ENCODE measurements at regions not wholly inside any gene's neighbourhood (a gene's known extent, or its start where the extent isn't known, plus 50 kb on each side); places are given as distances from the start of the nearest gene placed in this dataset.
"Not testable (repeated sequence)": the region's sequence is repeated elsewhere in the genome, so short reads cannot be mapped to it uniquely, and the experiment has no call there.

DNA sequence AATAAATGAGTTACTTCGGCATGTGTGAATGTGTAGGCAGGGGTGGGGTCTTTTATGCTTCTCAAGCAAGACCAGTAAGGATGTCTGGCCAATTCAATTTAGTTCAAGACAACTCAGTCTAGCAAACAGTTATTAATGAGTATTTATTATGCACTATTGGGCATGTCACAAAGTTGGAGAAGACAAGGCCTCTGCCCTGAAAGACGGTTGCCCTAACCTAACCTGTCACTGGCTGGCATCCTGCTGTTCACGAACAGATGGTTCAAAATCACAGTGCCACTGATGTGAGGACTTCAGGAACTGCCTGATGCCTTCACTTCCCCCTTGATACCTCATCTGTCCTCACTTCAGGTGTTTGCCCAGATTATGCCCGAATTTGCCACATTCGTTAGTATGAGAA, 217.8 kb downstream of the SOX2 start:
- no peak for DNase-seq (ENCODE audit: low spot score)
- TF ChIP-seq, protein P1, sequence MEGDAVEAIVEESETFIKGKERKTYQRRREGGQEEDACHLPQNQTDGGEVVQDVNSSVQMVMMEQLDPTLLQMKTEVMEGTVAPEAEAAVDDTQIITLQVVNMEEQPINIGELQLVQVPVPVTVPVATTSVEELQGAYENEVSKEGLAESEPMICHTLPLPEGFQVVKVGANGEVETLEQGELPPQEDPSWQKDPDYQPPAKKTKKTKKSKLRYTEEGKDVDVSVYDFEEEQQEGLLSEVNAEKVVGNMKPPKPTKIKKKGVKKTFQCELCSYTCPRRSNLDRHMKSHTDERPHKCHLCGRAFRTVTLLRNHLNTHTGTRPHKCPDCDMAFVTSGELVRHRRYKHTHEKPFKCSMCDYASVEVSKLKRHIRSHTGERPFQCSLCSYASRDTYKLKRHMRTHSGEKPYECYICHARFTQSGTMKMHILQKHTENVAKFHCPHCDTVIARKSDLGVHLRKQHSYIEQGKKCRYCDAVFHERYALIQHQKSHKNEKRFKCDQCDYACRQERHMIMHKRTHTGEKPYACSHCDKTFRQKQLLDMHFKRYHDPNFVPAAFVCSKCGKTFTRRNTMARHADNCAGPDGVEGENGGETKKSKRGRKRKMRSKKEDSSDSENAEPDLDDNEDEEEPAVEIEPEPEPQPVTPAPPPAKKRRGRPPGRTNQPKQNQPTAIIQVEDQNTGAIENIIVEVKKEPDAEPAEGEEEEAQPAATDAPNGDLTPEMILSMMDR (IDR thresholded peaks at IDR 0.05), result no peak
- no peak for ATAC-seq (ENCODE audit: low FRiP score)

DNA sequence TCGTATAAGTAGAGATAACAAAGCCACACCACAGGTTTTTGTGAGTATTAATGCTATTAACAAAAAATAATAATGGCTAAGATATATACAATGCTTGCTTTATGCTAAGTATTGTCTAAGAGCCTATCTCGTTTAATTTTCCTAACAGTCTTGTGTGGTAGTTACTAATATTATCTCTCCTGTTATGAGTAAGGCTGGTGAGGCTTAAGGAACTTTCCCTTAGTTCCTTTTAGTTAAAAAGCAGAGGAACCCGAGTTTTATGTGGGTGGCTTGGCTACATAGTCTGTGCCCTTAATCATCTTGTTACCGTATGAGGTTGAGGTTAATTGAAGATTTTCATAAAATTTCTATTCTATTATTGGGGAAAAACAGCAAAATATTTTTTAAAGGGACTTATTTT, 218.4 kb downstream of the SOX2 start:
- DNase-seq (ENCODE audit: low spot score) (no peak), ATAC-seq (ENCODE audit: low FRiP score) (no peak)
- TF ChIP-seq, protein P1 (IDR thresholded peaks at IDR 0.05), result no peak

DNA sequence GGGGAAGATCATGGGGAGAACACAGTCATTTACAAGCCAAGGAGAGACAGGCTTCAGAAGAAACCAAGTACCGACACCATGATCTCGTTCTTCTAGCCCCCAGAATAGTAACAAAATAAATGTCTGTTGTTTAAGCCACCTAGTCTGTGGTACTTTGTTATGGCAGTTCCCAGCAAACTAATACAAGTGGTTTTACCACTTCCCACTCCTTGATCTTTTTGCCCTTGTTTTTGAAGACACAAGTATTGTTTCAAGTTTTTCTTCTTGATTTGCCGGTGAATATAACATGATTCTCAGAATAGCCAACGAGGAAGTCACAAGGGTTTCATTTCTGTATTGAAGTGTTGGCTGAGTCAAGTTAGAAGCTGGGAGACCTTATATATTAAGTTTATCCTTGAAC, 220.3 kb downstream of the SOX2 start:
- no peak for DNase-seq (ENCODE audit: low spot score)
- TF ChIP-seq, protein P1 (IDR thresholded peaks at IDR 0.05), result no peak
- ATAC-seq (ENCODE audit: low FRiP score), result no peak

DNA sequence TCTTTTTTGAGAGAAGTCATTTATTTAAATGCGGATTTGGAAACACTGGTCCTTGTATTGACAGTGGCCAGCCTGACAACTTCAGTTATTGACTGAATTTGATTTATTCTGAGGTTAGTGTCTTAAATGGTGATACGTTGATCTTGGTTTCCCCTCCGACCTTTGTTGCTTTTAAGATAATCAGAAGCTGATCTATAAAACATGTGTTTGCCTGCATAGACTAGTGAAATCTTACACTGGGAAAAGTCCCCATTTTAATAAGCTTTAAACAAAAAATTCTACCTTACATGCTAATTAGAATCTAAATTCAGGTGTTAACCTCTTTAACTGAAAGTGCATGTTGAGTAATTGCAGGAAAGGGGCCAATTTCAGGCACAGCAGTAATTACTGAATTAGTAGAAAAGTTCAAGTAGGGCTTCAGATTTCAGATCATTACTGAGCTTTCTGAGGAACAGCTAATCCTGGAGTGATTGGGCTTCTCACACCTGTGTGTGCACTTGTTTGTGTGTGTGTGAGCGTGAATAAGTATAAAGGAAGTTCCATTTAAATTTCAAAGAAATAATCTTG, 221.4 kb downstream of the SOX2 start:
- TF ChIP-seq, protein P1 (IDR thresholded peaks at IDR 0.05), result no peak
- ATAC-seq (ENCODE audit: low FRiP score), result no peak

DNA sequence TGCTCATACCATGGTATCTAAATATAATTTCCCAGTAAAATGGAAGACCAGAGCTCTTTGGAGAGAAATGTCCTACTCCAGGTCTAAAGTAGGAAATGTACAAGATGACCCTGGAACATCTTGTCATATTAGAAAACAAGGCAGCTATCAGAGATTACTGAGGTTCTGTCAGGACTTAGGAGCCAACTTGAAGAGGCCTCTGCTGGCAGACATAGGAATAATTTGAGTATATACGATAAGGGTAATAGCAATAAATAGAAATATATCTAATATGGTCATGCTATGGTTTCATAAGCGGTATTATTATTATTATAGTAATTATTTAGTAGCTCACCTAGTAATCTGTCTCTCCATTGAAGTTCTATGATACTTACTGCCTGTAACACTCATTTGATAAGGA, 224.2 kb downstream of the SOX2 start:
- no peak for ATAC-seq (ENCODE audit: low FRiP score)
- TF ChIP-seq, protein P1 (IDR thresholded peaks at IDR 0.05), result no peak
- DNase-seq (ENCODE audit: low spot score), result no peak

More for the DNA sequence above, 221.4 kb downstream of the SOX2 start:
- DNase-seq (ENCODE audit: low spot score), result no peak

DNA sequence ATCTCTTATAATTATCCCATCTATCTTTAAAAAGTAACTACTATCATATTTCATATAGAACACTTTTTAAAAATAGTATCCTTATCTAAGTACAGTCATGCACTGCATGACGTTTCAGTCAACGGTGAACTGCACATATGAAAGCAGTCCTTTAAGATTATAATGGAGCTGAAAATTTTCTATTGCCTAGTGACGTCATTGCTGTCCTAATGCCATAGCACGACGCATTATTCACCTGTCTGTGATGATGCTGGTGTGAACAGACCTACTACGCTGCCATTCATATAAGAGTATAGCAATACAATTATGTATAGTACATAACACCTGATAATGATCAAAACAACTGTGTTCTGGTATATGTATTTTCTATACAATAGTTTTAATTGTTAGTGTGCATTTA, 225.0 kb downstream of the SOX2 start:
- ATAC-seq (ENCODE audit: low FRiP score), result no peak
- TF ChIP-seq, protein P1 (IDR thresholded peaks at IDR 0.05), result no peak
- no peak for DNase-seq (ENCODE audit: low spot score)

DNA sequence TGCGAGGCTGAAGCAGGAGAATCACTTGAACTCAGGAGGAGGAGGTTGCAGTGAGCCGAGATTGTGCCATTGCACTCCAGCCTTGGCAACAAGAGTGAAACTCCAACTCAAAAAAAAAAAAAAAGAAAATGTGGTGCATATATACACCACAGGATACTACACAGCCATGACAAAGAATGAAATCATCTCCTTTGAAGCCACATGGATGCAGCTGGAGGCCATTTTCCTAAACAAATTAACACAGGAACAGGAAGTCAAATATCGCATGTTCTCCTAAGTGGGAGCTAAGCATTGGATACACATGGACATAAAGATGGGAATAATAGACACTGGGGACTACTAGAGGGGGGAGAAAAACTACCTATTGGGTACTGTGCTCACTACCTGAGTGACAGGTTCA, 226.9 kb downstream of the SOX2 start:
- ATAC-seq (ENCODE audit: low FRiP score); DNase-seq (ENCODE audit: low spot score): not testable (repeated sequence)

DNA sequence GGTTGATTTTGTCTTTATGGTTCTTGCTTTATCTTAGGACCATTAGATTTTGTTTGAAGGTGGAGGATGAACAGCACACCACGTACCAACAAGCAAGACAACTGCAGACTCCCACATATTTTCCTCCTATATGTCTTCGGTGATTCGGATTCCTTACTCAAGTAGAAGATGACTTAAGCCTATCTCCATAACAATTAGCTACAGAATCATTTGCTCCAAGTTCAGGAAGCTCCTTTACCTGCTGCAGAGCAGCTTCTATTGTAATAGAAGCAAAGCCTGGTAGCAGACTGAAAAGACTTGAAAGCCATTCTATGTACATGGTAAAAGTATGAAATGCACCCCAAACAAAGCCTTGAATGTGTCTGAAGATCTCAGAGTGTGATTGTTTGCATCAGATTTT, 229.0 kb downstream of the SOX2 start:
- no peak for ATAC-seq (ENCODE audit: low FRiP score)
- no peak for DNase-seq (ENCODE audit: low spot score)
- TF ChIP-seq, protein P1 (IDR thresholded peaks at IDR 0.05), result no peak
